Progenitor cell of endocrine pancreas (in vitro differentiated cells): ENCODE measurements at regions not wholly inside any gene's neighbourhood (a gene's known extent, or its start where the extent isn't known, plus 50 kb on each side); places are given as distances from the start of the nearest gene placed in this dataset.

Source experiments
- DNase-seq: peaks from one replicate; pipeline ENCODE4 v3.0.0; 2021; ENCODE audit warnings: low spot score; ENCODE audit not compliant: unreplicated experiment
- H3K27ac Mint-ChIP-seq: 2 replicates; pipeline ENCODE4 v1.8.0; 2021; ENCODE audit warnings: mild to moderate bottlenecking, moderate library complexity, mixed read lengths
- H3K27me3 Mint-ChIP-seq: 2 replicates; pipeline ENCODE4 v1.8.0; 2021; ENCODE audit warnings: mixed read lengths
- H3K36me3 Mint-ChIP-seq: 2 replicates; pipeline ENCODE4 v1.8.0; 2022; ENCODE audit warnings: mixed read lengths; ENCODE audit not compliant: insufficient read depth
- H3K4me1 Mint-ChIP-seq: 2 replicates; pipeline ENCODE4 v1.8.0; 2021; ENCODE audit warnings: low read depth, mixed read lengths
- H3K4me3 Mint-ChIP-seq: 2 replicates; pipeline ENCODE4 v1.8.0; 2021; ENCODE audit warnings: low read depth, mild to moderate bottlenecking, moderate library complexity, mixed read lengths
- H3K9me3 Mint-ChIP-seq: 2 replicates; pipeline ENCODE4 v1.8.0; 2021; ENCODE audit warnings: low read depth, mixed read lengths
- TF ChIP-seq, protein P1 (sequence below): fragments of 200-600 bp; sonication (generic); IDR thresholded peaks from one replicate; pipeline ENCODE4 v1.5.0; 2021; ENCODE audit warnings: antibody characterized with exemption, mild to moderate bottlenecking; ENCODE audit not compliant: unreplicated experiment

DNA sequence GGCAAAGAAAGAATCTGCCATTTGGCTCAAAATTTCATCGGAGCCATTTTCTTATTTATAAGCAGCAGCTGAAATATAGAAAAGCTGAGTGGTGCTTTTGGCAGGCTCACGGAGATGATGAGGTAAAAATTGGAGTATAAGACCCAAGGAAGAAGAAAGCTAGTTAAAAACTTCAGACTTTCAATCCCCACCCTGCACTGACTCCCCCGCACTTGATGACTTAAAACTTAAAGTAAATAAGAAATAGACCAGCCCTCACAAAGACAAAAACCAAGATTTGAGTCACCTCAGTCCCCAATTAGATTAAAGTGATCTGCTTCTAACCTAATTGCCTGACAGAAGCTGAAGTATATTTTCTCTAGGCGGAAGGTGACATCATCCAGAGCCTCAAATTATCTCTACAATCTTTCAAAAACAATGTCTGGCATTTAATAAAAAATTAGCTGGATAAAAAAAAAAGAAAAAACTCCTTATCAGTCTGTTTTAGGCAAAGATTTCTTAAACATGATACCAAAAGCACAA, 124.0 kb upstream of the PJA2 start:
- Mint-ChIP-seq H3K4me3 (no peak overlapping the region), H3K9me3 (no peaks in the 10 kb centered on the region), H3K27me3 (no peaks in the 10 kb centered on the region), H3K4me1 (peaks cover 7% of the 10 kb centered on the region), H3K36me3 (no peaks in the 10 kb centered on the region), H3K27ac (no peak overlapping the region)
- TF ChIP-seq, protein P1, sequence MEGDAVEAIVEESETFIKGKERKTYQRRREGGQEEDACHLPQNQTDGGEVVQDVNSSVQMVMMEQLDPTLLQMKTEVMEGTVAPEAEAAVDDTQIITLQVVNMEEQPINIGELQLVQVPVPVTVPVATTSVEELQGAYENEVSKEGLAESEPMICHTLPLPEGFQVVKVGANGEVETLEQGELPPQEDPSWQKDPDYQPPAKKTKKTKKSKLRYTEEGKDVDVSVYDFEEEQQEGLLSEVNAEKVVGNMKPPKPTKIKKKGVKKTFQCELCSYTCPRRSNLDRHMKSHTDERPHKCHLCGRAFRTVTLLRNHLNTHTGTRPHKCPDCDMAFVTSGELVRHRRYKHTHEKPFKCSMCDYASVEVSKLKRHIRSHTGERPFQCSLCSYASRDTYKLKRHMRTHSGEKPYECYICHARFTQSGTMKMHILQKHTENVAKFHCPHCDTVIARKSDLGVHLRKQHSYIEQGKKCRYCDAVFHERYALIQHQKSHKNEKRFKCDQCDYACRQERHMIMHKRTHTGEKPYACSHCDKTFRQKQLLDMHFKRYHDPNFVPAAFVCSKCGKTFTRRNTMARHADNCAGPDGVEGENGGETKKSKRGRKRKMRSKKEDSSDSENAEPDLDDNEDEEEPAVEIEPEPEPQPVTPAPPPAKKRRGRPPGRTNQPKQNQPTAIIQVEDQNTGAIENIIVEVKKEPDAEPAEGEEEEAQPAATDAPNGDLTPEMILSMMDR: no peak
- DNase-seq: no peak

DNA sequence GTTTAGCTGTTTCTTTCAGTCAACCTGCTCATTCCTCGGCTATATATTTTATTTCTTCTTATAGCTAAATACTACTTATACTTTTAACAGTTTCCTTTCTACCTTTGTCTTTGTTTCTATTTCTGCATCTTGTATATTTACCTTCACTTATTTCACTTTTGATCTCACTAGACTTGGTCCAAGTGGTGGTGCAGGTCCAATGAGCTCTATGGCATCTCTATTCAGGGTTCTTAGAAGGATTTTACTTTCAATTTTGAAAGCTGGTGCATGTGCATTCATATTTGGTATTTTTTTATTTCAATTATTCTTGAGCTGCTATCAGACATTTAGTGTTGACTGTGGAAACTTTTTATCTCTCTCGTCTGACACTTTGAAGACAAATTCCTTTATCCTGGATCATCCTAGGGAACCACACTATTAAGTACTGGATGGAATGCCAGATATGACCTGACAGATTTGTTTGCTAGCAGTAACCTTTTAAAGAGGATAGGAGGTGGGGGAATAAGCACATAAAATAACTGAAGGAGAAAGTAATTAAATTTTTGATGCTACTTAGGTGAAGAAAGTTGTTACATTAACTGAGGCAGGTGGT, 123.1 kb upstream of the PJA2 start:
- TF ChIP-seq, protein P1: no peak
- no peaks in the 10 kb centered on the region for H3K36me3 Mint-ChIP-seq
- H3K4me1 Mint-ChIP-seq: peaks cover 7% of the 10 kb centered on the region
- no peak for DNase-seq
- H3K27me3 Mint-ChIP-seq: no peaks in the 10 kb centered on the region
- no peak overlapping the region for H3K4me3 Mint-ChIP-seq
- H3K27ac Mint-ChIP-seq: no peak overlapping the region
- H3K9me3 Mint-ChIP-seq: no peaks in the 10 kb centered on the region

DNA sequence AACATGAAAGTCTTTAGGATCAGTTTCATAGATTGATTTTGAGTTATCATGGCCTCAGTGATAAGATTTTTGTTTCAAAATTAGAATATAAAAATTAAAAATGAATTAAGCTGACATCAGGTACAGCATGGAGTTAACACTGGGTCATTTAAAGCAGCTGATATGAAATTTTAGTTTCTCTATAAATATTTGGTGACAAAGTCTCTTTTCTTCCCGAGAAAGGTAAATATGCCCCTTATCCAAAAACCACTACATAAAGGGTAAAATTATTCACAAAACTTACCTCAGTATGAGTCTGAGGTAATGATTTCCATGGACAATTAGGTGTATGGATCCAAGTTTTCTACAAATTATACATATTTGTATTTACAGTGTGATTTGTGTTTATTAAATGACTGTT, 121.5 kb upstream of the PJA2 start:
- no peaks in the 10 kb centered on the region for H3K27me3 Mint-ChIP-seq
- H3K9me3 Mint-ChIP-seq: no peaks in the 10 kb centered on the region
- H3K4me3 Mint-ChIP-seq: no peak overlapping the region
- H3K4me1 Mint-ChIP-seq: peaks cover 7% of the 10 kb centered on the region
- no peak overlapping the region for H3K27ac Mint-ChIP-seq
- no peak for DNase-seq
- TF ChIP-seq, protein P1: no peak
- no peaks in the 10 kb centered on the region for H3K36me3 Mint-ChIP-seq

DNA sequence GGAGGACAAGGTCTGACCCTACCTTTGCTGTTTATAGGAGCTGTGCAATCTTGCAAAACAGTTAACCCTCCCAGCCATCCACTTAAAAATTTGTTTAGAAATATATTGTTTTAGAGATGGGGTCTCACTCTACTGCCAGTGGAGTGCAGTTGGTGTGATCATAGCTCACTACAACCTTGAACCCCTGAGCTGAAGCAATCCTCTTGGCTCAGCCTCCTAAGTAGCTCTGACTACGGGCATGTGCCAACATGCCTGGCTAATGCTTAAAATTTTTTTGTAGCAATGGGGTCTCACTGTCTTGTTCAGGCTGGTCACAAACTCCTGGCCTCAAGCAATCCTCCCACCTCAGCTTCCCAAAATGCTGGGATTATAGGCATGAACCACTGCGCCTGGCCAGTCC, 120.2 kb upstream of the PJA2 start:
- Mint-ChIP-seq H3K4me3 (no peak overlapping the region), H3K27me3 (no peaks in the 10 kb centered on the region), H3K4me1 (peaks cover 7% of the 10 kb centered on the region), H3K9me3 (no peaks in the 10 kb centered on the region), H3K27ac (no peak overlapping the region), H3K36me3 (no peaks in the 10 kb centered on the region)
- TF ChIP-seq, protein P1: no peak
- no peak for DNase-seq

DNA sequence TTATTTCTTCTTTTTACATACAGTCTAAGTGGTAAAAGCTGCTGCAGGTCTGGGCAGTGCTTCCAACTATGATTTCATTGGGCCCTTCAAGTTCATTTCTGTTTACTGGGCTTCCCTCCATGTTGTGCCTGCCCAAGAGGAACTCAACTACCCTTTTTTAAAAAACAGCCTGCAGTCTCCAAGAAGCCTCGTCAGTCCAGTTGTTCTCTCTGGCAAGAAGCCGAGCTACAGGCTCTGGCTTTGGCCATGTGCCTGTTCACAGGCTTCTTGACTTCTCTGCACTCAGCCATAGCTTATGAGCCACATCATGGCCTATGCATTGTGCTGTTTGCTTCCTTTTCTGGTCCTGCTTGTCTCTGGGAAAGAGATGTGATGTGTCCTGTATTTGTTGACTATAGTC, 119.7 kb upstream of the PJA2 start:
- no peaks in the 10 kb centered on the region for H3K36me3 Mint-ChIP-seq
- no peak overlapping the region for H3K27ac Mint-ChIP-seq

More for the DNA sequence above, 119.7 kb upstream of the PJA2 start:
- Mint-ChIP-seq H3K4me3 (no peak overlapping the region), H3K9me3 (no peaks in the 10 kb centered on the region), H3K4me1 (peaks cover 7% of the 10 kb centered on the region), H3K27me3 (no peaks in the 10 kb centered on the region)
- TF ChIP-seq, protein P1: no peak
- no peak for DNase-seq
